GM06990 (cell line): ENCODE measurements at regions not wholly inside any gene's neighbourhood (a gene's known extent, or its start where the extent isn't known, plus 50 kb on each side); places are given as distances from the start of the nearest gene placed in this dataset.

Source experiments
- DNase-seq: peaks from one replicate; pipeline ENCODE4 v3.0.0-alpha.2; 2011; ENCODE audit not compliant: insufficient read length; ENCODE audit errors: extremely low read depth
- H3K27me3 ChIP-seq: replicated peaks from 2 replicates; pipeline ENCODE4 v1.6.0; 2011; ENCODE audit warnings: low read length; ENCODE audit not compliant: control insufficient read depth, insufficient read depth
- H3K36me3 ChIP-seq: 2 replicates; pipeline ENCODE4 v1.5.1; 2011; ENCODE audit warnings: low read length; ENCODE audit not compliant: control insufficient read depth, insufficient read depth
- H3K4me3 ChIP-seq: replicated peaks from 2 replicates; pipeline ENCODE4 v1.5.1; 2011; ENCODE audit warnings: low read depth, mild to moderate bottlenecking, control low read depth, low read length
- CTCF ChIP-seq: IDR thresholded peaks from 2 replicates; pipeline ENCODE4 v1.5.1; 2011; ENCODE audit warnings: low read length, control low read depth, mild to moderate bottlenecking, inconsistent platforms; ENCODE audit not compliant: insufficient read depth, poor library complexity, severe bottlenecking

GRCh38 chr2:41698678-41699422, 349.0 kb upstream of the PKDCC start:
- DNase-seq: no peak
- Histone ChIP-seq H3K27me3 (no peaks in the 10 kb centered on the region; the same call in 1 of the 2 replicates), H3K4me3 (no peak overlapping the region), H3K36me3 (no peaks in the 10 kb centered on the region)
- peak; percentile 76 for TF ChIP-seq CTCF

GRCh38 chr2:41701231-41701630, 346.6 kb upstream of the PKDCC start:
- no peaks in the 10 kb centered on the region; the same call in 1 of the 2 replicates for H3K27me3 ChIP-seq
- H3K36me3 ChIP-seq: no peaks in the 10 kb centered on the region
- TF ChIP-seq CTCF: no peak
- no peak for DNase-seq
- no peak overlapping the region for H3K4me3 ChIP-seq

GRCh38 chr2:41703123-41703522, 344.7 kb upstream of the PKDCC start:
- TF ChIP-seq CTCF: no peak
- no peak for DNase-seq
- H3K4me3 ChIP-seq: no peak overlapping the region
- no peaks in the 10 kb centered on the region; the same call in 1 of the 2 replicates for H3K27me3 ChIP-seq
- no peaks in the 10 kb centered on the region for H3K36me3 ChIP-seq

GRCh38 chr2:41705634-41706033, 342.2 kb upstream of the PKDCC start:
- H3K36me3 ChIP-seq: no peaks in the 10 kb centered on the region

GRCh38 chr2:41706286-41706685, 341.5 kb upstream of the PKDCC start:
- H3K27me3 ChIP-seq: no peaks in the 10 kb centered on the region
- no peak for TF ChIP-seq CTCF
- DNase-seq: no peak
- no peak overlapping the region for H3K4me3 ChIP-seq
- no peaks in the 10 kb centered on the region for H3K36me3 ChIP-seq

More at GRCh38 chr2:41705634-41706033, 342.2 kb upstream of the PKDCC start:
- no peak for DNase-seq
- H3K4me3 ChIP-seq: no peak overlapping the region
- H3K27me3 ChIP-seq: no peaks in the 10 kb centered on the region
- no peak for TF ChIP-seq CTCF
